Inflammatory macrophage treated with lipopolysaccharide for 1 hour (primary cell): ENCODE measurements at regions not wholly inside any gene's neighbourhood (a gene's known extent, or its start where the extent isn't known, plus 50 kb on each side); places are given as distances from the start of the nearest gene placed in this dataset.
"Not testable (repeated sequence)": the region's sequence is repeated elsewhere in the genome, so short reads cannot be mapped to it uniquely, and the experiment has no call there.

Experiments used
- DNase-seq, 2 donors: peaks; one replicate each; pipeline ENCODE4 v3.0.0-alpha.2; 2020 to 2022

GRCh38 chr7:81111781-81112540 lies 193.1 kb upstream of the SEMA3C start:
- DNase-seq, result no peak

DNA sequence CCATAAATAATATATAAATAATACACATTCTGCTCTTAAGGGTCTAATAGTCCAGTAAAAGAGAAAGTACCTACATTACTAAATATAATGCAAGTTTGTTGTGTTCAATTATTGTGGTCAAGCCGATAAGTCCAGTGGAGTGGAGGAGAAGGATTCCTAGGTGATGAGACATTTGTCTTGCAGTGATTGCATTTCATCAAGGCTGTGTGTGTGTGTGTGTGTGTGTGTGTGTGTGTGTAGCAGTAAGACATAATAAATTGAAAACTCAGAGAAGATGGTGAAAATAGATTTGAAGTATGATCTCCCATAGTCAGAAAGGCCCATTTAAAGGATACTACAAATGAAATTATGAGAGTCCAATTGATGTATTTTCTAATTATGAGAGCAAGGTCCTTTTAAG lies 192.5 kb upstream of the SEMA3C start:
- DNase-seq, result no peak

- DNase-seq, result no peak
Measured at GRCh38 chr7:81110673-81111072, 191.8 kb upstream of the SEMA3C start.

- no peak for DNase-seq
Measured at GRCh38 chr7:81098213-81098612, 179.4 kb upstream of the SEMA3C start.

DNA sequence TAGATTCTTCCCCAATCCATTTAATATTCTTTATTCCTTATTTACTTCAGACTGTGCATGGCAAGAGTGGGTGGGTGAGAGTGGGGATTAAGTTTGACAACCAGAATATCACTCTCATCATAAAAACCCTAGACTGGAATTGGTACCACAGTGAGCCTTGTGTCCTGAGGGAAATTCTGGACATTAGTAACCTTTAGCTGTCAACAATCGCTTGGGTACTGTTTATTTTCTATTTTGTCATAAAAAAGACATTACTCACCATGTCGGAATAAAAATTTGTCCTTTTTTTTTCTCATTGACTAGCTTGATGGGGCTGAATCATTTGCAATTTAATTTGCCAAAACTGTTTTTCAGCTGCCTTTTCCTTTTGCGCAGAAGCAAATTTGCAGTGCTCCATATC lies 176.1 kb upstream of the SEMA3C start:
- DNase-seq, result no peak

- no peak for DNase-seq
Measured at GRCh38 chr7:81081616-81082015, 162.8 kb upstream of the SEMA3C start.

DNA sequence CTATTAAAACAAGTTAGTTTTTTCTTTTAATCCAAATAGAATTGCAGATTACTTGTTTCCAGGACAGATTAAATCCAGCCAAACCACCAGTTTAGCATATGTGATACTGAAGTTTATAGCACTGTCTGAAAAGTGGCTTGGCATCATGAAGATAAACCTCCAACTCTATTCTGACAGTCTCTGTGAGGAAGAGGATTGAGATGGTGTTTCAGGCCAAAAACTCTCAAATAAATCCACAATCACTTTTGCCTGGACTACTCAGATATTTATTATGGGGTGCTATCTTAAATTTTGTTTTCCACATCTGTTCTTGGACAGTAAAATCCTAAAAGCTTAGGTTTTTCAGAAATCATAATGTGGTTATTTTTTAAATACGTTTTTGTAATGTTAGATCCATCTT lies 161.7 kb upstream of the SEMA3C start:
- DNase-seq, result no peak

GRCh38 chr7:81079746-81080145 lies 160.9 kb upstream of the SEMA3C start:
- no peak for DNase-seq

DNA sequence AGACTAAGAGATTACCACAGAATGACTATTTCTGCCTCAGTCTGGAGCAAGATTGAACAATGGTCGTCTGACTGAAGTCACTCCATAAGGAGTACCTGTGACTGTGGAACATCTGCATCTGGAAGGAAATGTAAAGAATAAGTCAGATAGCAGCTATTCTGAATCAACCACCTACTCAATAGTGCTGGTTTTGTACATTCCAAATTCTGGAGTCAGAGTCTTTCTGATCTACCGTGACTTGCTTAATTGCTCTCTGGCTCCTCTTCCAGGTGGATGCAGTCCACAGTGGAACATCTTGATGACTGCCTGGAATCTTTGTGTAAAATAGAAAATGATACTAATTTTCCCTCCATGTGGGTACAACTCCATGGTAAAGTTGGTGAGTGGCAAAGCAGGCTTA lies 156.3 kb upstream of the SEMA3C start:
- no peak for DNase-seq

GRCh38 chr7:81074406-81074805 lies 155.6 kb upstream of the SEMA3C start:
- DNase-seq, result no peak

DNA sequence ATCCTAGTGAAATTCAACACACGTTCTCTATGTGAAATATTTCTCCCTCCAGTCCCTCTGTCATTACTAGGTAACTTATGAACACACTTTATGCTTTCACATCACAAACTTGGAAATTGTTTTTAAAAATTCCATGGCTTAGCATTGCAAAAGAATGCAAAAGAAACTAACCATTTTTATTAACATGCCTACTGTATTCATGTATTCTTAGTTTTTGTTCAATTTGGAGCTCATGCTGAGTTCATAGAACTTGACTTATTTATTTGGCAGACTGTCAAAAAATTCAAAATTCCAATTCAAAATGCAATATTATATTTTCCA lies 155.0 kb upstream of the SEMA3C start:
- no peak for DNase-seq

DNA sequence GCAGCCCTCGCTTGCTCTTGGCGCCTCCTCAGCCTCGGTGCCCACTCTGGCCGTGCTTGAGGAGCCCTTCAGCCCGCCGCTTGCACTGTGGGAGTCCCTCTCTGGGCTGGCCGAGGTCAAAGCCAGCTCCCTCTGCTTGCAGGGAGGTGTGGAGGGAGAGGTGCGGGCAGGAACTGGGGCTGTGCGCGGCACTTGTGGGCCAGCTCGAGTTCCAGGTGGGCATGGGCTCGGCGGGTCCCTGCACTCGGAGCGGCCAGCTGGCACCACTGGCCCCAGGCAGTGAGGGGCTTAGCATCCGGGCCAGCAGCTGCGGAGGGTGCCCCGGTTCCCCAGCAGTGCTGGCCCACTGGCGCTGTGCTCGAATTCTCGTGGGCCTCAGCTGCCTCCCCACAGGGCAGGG lies 152.1 kb upstream of the SEMA3C start:
- DNase-seq, result no peak

GRCh38 chr7:81066797-81067196 lies 147.9 kb upstream of the SEMA3C start:
- DNase-seq, result no peak

- DNase-seq, result no peak
Measured at GRCh38 chr7:81064426-81064825, 145.6 kb upstream of the SEMA3C start.

GRCh38 chr7:81062755-81063154 lies 143.9 kb upstream of the SEMA3C start:
- no peak for DNase-seq

- DNase-seq, result not testable (repeated sequence)
Measured at GRCh38 chr7:81057469-81057868, 138.6 kb upstream of the SEMA3C start.

GRCh38 chr7:81053623-81054022 lies 134.8 kb upstream of the SEMA3C start:
- DNase-seq, result no peak

GRCh38 chr7:81051811-81052413 lies 133.1 kb upstream of the SEMA3C start:
- DNase-seq, result no peak

- no peak for DNase-seq
Measured at GRCh38 chr7:81045491-81046030, 126.7 kb upstream of the SEMA3C start.

DNA sequence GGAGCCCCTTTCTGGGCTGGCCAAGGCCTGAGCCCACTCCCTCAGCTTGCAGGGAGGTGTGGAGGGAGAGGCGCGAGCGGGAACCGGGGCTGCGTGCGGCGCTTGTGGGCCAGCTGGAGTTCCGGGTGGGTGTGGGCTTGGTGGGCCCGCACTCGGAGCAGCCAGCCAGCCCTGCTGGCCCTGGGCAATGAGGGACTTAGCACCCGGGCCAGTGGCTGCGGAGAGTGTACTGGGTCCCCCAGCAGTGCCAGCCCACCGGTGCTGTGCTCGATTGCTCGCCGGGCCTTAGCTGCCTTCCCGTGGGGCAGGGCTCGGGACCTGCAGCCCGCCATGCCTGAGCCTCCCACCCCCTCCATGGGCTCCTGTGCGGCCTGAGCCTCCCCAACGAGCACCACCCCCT lies 123.8 kb upstream of the SEMA3C start:
- not testable (repeated sequence) for DNase-seq

GRCh38 chr7:81040496-81040895 lies 121.6 kb upstream of the SEMA3C start:
- DNase-seq, result no peak

DNA sequence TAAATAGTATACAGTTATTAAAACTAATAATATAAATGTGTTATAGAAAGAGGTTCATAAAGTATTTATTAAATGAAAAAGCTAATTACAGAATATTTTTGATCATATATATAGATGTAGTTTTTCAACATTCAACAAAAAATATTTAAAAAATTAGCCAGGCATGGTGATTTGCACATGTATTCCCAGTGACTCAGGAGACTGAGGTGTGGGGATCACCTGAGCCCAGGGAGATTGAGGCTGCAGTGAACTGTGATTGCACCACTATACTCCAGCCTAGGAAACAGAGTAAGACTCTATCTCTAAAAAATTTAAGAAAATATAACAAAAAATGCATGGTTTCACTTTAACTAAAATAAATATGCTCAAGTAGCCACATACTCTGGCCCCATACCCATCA lies 118.0 kb upstream of the SEMA3C start:
- no peak for DNase-seq

DNA sequence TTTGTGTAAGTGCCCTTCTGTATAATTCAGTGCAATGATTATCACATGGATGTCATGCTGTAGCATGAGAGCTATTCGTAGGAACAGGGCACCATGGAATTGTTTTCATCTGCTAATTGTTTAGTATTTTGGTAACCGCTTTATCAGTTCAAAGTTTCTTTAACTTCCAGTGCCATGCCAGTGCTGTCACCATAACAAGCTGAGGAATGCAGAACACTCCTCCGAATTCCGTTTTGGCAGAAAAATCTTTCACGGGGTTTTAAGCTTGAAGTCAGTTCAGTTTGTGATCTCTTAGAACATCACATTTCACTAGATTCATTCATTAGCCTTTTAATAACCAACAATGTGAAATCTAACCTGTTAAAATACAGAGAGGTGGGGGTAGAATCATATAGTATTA lies 117.2 kb upstream of the SEMA3C start:
- no peak for DNase-seq

- DNase-seq, result no peak
Measured at GRCh38 chr7:81031996-81032395, 113.1 kb upstream of the SEMA3C start.

DNA sequence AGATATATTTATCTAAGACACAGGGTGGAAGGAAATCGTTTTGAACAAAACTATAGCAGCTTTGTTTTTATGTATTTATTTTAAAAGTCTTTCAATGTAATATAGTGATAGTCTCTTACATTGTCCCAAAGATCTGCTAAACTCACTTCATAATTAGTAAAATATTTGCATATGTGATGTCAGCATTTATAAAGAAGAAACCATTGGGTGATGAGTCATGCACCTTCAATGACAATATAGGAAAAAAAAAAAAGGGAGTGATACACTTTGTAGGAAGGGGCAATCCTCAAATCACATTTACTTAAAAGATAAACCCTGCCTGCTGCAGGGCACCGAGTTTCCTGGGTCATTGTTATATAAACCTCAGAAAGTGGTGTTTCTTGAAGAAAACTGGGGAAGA lies 112.4 kb upstream of the SEMA3C start:
- no peak for DNase-seq
